Heart left ventricle (tissue), 16 donors: ENCODE measurements at regions not wholly inside any gene's neighbourhood (a gene's known extent, or its start where the extent isn't known, plus 50 kb on each side); places are given as distances from the start of the nearest gene placed in this dataset.

Experiments used
- ATAC-seq, 4 donors: fragments of 200-7000 bp; cut with Tn5 transposase; one replicate each; pipeline ENCODE4 v1.9.1; 2020 to 2022; ENCODE audit warnings: moderate library complexity in 4 of 4, mild to moderate bottlenecking in 3 of 4, moderate number of reproducible peaks in 1 of 4
- DNase-seq, 5 donors: peaks; one replicate each; pipeline ENCODE4 v3.0.0-alpha.2; 2020
- H3K27ac ChIP-seq, 12 donors: fragments of 200-600 bp; sonication (generic) in 4 of 12; one replicate each; pipeline versions ENCODE4 v1.5.0 to v1.8.0; 2016 to 2022; ENCODE audit warnings: mild to moderate bottlenecking in 2 of 12
- H3K27me3 ChIP-seq, 9 donors: fragments of 200-600 bp; sonication (generic) in 2 of 9; one replicate each; pipeline versions ENCODE4 v1.5.1 to v1.8.0; 2016 to 2022; ENCODE audit warnings: mild to moderate bottlenecking in 3 of 9
- H3K36me3 ChIP-seq, 9 donors: fragments of 200-600 bp; sonication (generic) in 2 of 9; one replicate each; pipeline versions ENCODE4 v1.5.0 to v1.8.0; 2018 to 2022; ENCODE audit warnings: mild to moderate bottlenecking in 2 of 9
- H3K4me1 ChIP-seq, 12 donors: fragments of 200-600 bp; sonication (generic) in 4 of 12; one replicate each; pipeline versions ENCODE4 v1.5.0 to v1.8.0; 2016 to 2022; ENCODE audit warnings: mild to moderate bottlenecking in 3 of 12
- H3K4me3 ChIP-seq, 12 donors: fragments of 200-600 bp; sonication (generic) in 4 of 12; one replicate each; pipeline versions ENCODE4 v1.5.0 to v1.8.0; 2017 to 2022; ENCODE audit warnings: mild to moderate bottlenecking in 9 of 12, moderate library complexity in 4 of 12
- H3K9me3 ChIP-seq, 12 donors: fragments of 200-600 bp; sonication (generic) in 4 of 12; one replicate each; pipeline versions ENCODE4 v1.5.0 to v1.8.0; 2016 to 2022; ENCODE audit warnings: mild to moderate bottlenecking in 1 of 12
- CTCF ChIP-seq, 12 donors: fragments of 200-600 bp; sonication (generic) in 4 of 12; IDR thresholded peaks; one replicate each; pipeline versions ENCODE4 v1.5.0 to v1.8.0; 2018 to 2022; ENCODE audit warnings: antibody characterized with exemption in 12 of 12, mild to moderate bottlenecking in 5 of 12
- POLR2A ChIP-seq, 2 donors: fragments of 450-650 bp; IDR thresholded peaks; one replicate each; pipeline ENCODE4 v1.6.1; 2017; ENCODE audit warnings: antibody characterized with exemption in 2 of 2, mild to moderate bottlenecking in 2 of 2, moderate library complexity in 2 of 2
- WGBS, 4 donors: extraction: QIAGEN DNeasy Blood & Tissue Kit in 2 of 4; methylation state at CpG; one replicate each; pipeline versions ENCODE4 v1.1.5 to v1.1.7; 2013 to 2018; 5-methylcytosine and 5-hydroxymethylcytosine counted together
- intact Hi-C, 10 donors: fragments of 100-400 bp; cut with DNase I; formaldehyde crosslinking; loops; one replicate each; pipeline versions ENCODE4 v1.11.1 to v1.14.2; 2022
- donor health status: ischemic (EF 13 %, LVEDD 7.1; RV severe dilation, severe dysfunction).
- donor health status: healthy with polysubstance abuse.
- donor health status: DM: no; HTN: yes; CAD: no.
- donor health status: DM: no; HTN: no; CAD: no.
- donor health status: ischemic (EF 25% LVEDD 6.9; RV normal size, moderate dysfunction).
- donor health status: ischemic (EF 25% LVEDD 5.7; RV mildly dilated, moderate dysfunction).
- donor health status: healthy.
- donor health status: DM: yes; HTN: yes; CAD: no.
- donor health status: ischemic (EF 35%, LVEDD 5.7; RV mildly dilated, moderate dysfunction).
- donor health status: nonischemic (EF 11% LVEDD 7.7; RV severe dilation, severe dysfunction).
- donor health status: DM: yes; HTN: yes; CAD: no.
- donor health status: PGD.
- donor health status: ischemic (EF 29% LVEDD 5.4; RV normal size, mild dysfunction).
- donor health status: nonischemic (EF 23%, LVEDD 6.1; RV moderate dilation, normal function).

- Histone ChIP-seq H3K27me3 (no peaks in the 10 kb centered on the region), H3K27ac (no peak overlapping the region), H3K4me3 (no peak overlapping the region), H3K36me3 (no peaks in the 10 kb centered on the region), H3K4me1 (no peaks in the 10 kb centered on the region), H3K9me3 (peaks cover 0 to 9% (median 0%) of the 10 kb centered on the region in 12 donors)
- ATAC-seq (no peak), DNase-seq (no peak)
- 36 to 50% (median 42%) methylated on average over 2 of the region's 2 CpGs for WGBS, 4 donors
- TF ChIP-seq CTCF (IDR thresholded peaks at IDR 0.05) (no peak), POLR2A (IDR thresholded peaks at IDR 0.05) (no peak)
- intact Hi-C loops: no loop called here
Observed at GRCh38 chr7:109126404-109127050, 556.9 kb downstream of the DNAJB9 start.

GRCh38 chr7:109127145-109127544, 557.5 kb downstream of the DNAJB9 start:
- H3K36me3 ChIP-seq: no peaks in the 10 kb centered on the region
- no peak overlapping the region for H3K27ac ChIP-seq
- H3K9me3 ChIP-seq: peaks cover 0 to 15% (median 0%) of the 10 kb centered on the region in 12 donors
- no peaks in the 10 kb centered on the region for H3K4me1 ChIP-seq
- ATAC-seq (no peak), DNase-seq (no peak)
- 58 to 72% (median 65%) methylated on average over 1 of the region's 1 CpG for WGBS, 4 donors
- TF ChIP-seq POLR2A (IDR thresholded peaks at IDR 0.05): no peak
- TF ChIP-seq CTCF (IDR thresholded peaks at IDR 0.05): no peak
- H3K27me3 ChIP-seq: no peaks in the 10 kb centered on the region
- no peak overlapping the region for H3K4me3 ChIP-seq
- intact Hi-C loops: no loop called here

GRCh38 chr7:109131141-109131540, 561.5 kb downstream of the DNAJB9 start:
- Histone ChIP-seq H3K36me3 (no peaks in the 10 kb centered on the region), H3K27ac (no peak overlapping the region), H3K4me1 (no peaks in the 10 kb centered on the region), H3K4me3 (no peak overlapping the region), H3K27me3 (no peaks in the 10 kb centered on the region), H3K9me3 (peaks cover 0 to 32% (median 8%) of the 10 kb centered on the region in 12 donors)
- WGBS, 4 donors: 35 to 51% (median 42%) methylated on average over 1 of the region's 1 CpG
- TF ChIP-seq POLR2A (IDR thresholded peaks at IDR 0.05) (no peak), CTCF (IDR thresholded peaks at IDR 0.05) (no peak)
- ATAC-seq (no peak), DNase-seq (no peak)
- intact Hi-C loops: no loop called here

GRCh38 chr7:109136893-109137292, 567.2 kb downstream of the DNAJB9 start:
- WGBS, 4 donors: 78 to 90% (median 85%) methylated on average over 3 of the region's 3 CpGs
- intact Hi-C loops: no loop called here
- peaks cover 0 to 41% (median 8%) of the 10 kb centered on the region in 12 donors for H3K9me3 ChIP-seq
- no peaks in the 10 kb centered on the region for H3K36me3 ChIP-seq
- no peaks in the 10 kb centered on the region for H3K27me3 ChIP-seq
- no peaks in the 10 kb centered on the region for H3K4me1 ChIP-seq
- DNase-seq (no peak), ATAC-seq (no peak)
- no peak overlapping the region for H3K27ac ChIP-seq
- TF ChIP-seq CTCF (IDR thresholded peaks at IDR 0.05): no peak
- no peak for TF ChIP-seq POLR2A (IDR thresholded peaks at IDR 0.05)
- H3K4me3 ChIP-seq: no peak overlapping the region
